NB4 (cell line): ENCODE measurements at regions not wholly inside any gene's neighbourhood (a gene's known extent, or its start where the extent isn't known, plus 50 kb on each side); places are given as distances from the start of the nearest gene placed in this dataset.

Source experiments
- CTCF ChIP-seq: IDR thresholded peaks from one replicate; pipeline ENCODE4 v1.5.1; 2012; ENCODE audit warnings: low read depth, low read length
- MAX ChIP-seq: IDR thresholded peaks from 2 replicates; pipeline ENCODE4 v1.6.1; 2011; ENCODE audit warnings: low read depth, low read length

- no peak for TF ChIP-seq MAX
- no peak for TF ChIP-seq CTCF
Measured at GRCh38 chr7:50156706-50157105, 63.7 kb upstream of the ZPBP start.
